Progenitor cell of endocrine pancreas (in vitro differentiated cells): ENCODE measurements at regions not wholly inside any gene's neighbourhood (a gene's known extent, or its start where the extent isn't known, plus 50 kb on each side); places are given as distances from the start of the nearest gene placed in this dataset.
A peak's percentile ranks its signal among the peaks of the same experiment; 100 is the strongest.

Experiments used
- DNase-seq: peaks from one replicate; pipeline ENCODE4 v3.0.0; 2021; ENCODE audit warnings: low spot score; ENCODE audit not compliant: unreplicated experiment
- H3K27ac Mint-ChIP-seq: 2 replicates; pipeline ENCODE4 v1.8.0; 2021; ENCODE audit warnings: mild to moderate bottlenecking, moderate library complexity, mixed read lengths
- H3K27me3 Mint-ChIP-seq: 2 replicates; pipeline ENCODE4 v1.8.0; 2021; ENCODE audit warnings: mixed read lengths
- H3K36me3 Mint-ChIP-seq: 2 replicates; pipeline ENCODE4 v1.8.0; 2022; ENCODE audit warnings: mixed read lengths; ENCODE audit not compliant: insufficient read depth
- H3K4me1 Mint-ChIP-seq: 2 replicates; pipeline ENCODE4 v1.8.0; 2021; ENCODE audit warnings: low read depth, mixed read lengths
- H3K4me3 Mint-ChIP-seq: 2 replicates; pipeline ENCODE4 v1.8.0; 2021; ENCODE audit warnings: low read depth, mild to moderate bottlenecking, moderate library complexity, mixed read lengths
- H3K9me3 Mint-ChIP-seq: 2 replicates; pipeline ENCODE4 v1.8.0; 2021; ENCODE audit warnings: low read depth, mixed read lengths
- CTCF ChIP-seq: fragments of 200-600 bp; sonication (generic); IDR thresholded peaks from one replicate; pipeline ENCODE4 v1.5.0; 2021; ENCODE audit warnings: antibody characterized with exemption, mild to moderate bottlenecking; ENCODE audit not compliant: unreplicated experiment

GRCh38 chr20:51178153-51178552 is 155.2 kb upstream of the KCNG1 start:
- peaks cover 4% of the 10 kb centered on the region for H3K27me3 Mint-ChIP-seq
- H3K4me3 Mint-ChIP-seq = no peak overlapping the region
- DNase-seq = no peak
- peaks cover 6% of the 10 kb centered on the region for H3K4me1 Mint-ChIP-seq
- TF ChIP-seq CTCF = no peak
- H3K27ac Mint-ChIP-seq = no peak overlapping the region
- H3K9me3 Mint-ChIP-seq = no peaks in the 10 kb centered on the region
- H3K36me3 Mint-ChIP-seq = no peaks in the 10 kb centered on the region

GRCh38 chr20:51176876-51177275 is 154.0 kb upstream of the KCNG1 start:
- Mint-ChIP-seq H3K4me1 (peaks cover 5% of the 10 kb centered on the region), H3K27ac (peak overlapping the region; percentile 26), H3K4me3 (no peak overlapping the region), H3K27me3 (peaks cover 4% of the 10 kb centered on the region), H3K9me3 (peaks cover 3% of the 10 kb centered on the region), H3K36me3 (no peaks in the 10 kb centered on the region)
- TF ChIP-seq CTCF = no peak
- no peak for DNase-seq

GRCh38 chr20:51176446-51176845 is 153.5 kb upstream of the KCNG1 start:
- Mint-ChIP-seq H3K27me3 (peaks cover 4% of the 10 kb centered on the region), H3K4me3 (no peak overlapping the region), H3K9me3 (peaks cover 3% of the 10 kb centered on the region), H3K27ac (peak overlapping the region; percentile 26), H3K4me1 (peaks cover 5% of the 10 kb centered on the region), H3K36me3 (no peaks in the 10 kb centered on the region)
- DNase-seq = no peak
- no peak for TF ChIP-seq CTCF

- H3K27me3 Mint-ChIP-seq = peaks cover 4% of the 10 kb centered on the region
- no peak for DNase-seq
- no peaks in the 10 kb centered on the region for H3K36me3 Mint-ChIP-seq
- no peak overlapping the region for H3K27ac Mint-ChIP-seq
- peaks cover 3% of the 10 kb centered on the region for H3K9me3 Mint-ChIP-seq
- no peak for TF ChIP-seq CTCF
- H3K4me1 Mint-ChIP-seq = peaks cover 5% of the 10 kb centered on the region
- no peak overlapping the region for H3K4me3 Mint-ChIP-seq
These were observed 152.8 kb upstream of the KCNG1 start for GRCh38 chr20:51175724-51176123.

GRCh38 chr20:51175156-51175555 is 152.2 kb upstream of the KCNG1 start:
- H3K27ac Mint-ChIP-seq = no peak overlapping the region
- no peak overlapping the region for H3K4me3 Mint-ChIP-seq
- no peak for DNase-seq
- peaks cover 3% of the 10 kb centered on the region for H3K9me3 Mint-ChIP-seq
- no peak for TF ChIP-seq CTCF
- H3K36me3 Mint-ChIP-seq = no peaks in the 10 kb centered on the region
- H3K27me3 Mint-ChIP-seq = peaks cover 3% of the 10 kb centered on the region
- H3K4me1 Mint-ChIP-seq = peaks cover 5% of the 10 kb centered on the region
